A549 (cell line): ENCODE measurements at regions not wholly inside any gene's neighbourhood (a gene's known extent, or its start where the extent isn't known, plus 50 kb on each side); places are given as distances from the start of the nearest gene placed in this dataset.
A peak's percentile ranks its signal among the peaks of the same experiment; 100 is the strongest.

Experiments used
- ATAC-seq, 2 experiments: fragments of 200-7000 bp in 1 of 2; fragments of >200 bp in 1 of 2; cut with Nextera tagmentation in 1 of 2; cut with Tn5 transposase in 1 of 2; 3 replicates each; pipeline versions ENCODE4 v1.8.0 to v1.9.1; 2018 to 2020; ENCODE audit warnings: mild to moderate bottlenecking in 1 of 2, moderate library complexity in 1 of 2
- CTCF ChIA-PET: fragments of 300-600 bp; sonication (Branson Sonifier 250); formaldehyde crosslinking; extraction: SDS; loops from one replicate; lab custom pipeline; 2021; ENCODE audit warnings: antibody characterized with exemption, inconsistent platforms; lab: Yijun Ruan, JAX
- POLR2A ChIA-PET: fragments of 350-600 bp; formaldehyde crosslinking; extraction: SDS; loops from one replicate; lab custom pipeline; 2021; ENCODE audit warnings: antibody characterized with exemption, inconsistent platforms; lab: Yijun Ruan, JAX
- DNase-seq, 2 experiments: peaks; one replicate each; pipeline versions ENCODE4 v3.0.0 to v3.0.0-alpha.2; 2011 to 2016; ENCODE audit warnings: low read depth in 1 of 2, low spot score in 1 of 2
- FAIRE-seq: peaks from 2 replicates; lab custom pipeline; 2011; peaks lifted over from hg19 to GRCh38; lab: Jason Lieb, UNC
- H3K27ac ChIP-seq, 2 experiments: fragments of >200 bp; sonication (Bioruptor Twin); formaldehyde crosslinking; 3 replicates each; pipeline ENCODE4 v1.5.1; 2016 to 2017
- H3K4me1 ChIP-seq: fragments of >200 bp; sonication (Bioruptor Twin); formaldehyde crosslinking; 3 replicates; pipeline ENCODE4 v1.6.1; 2016
- H3K4me2 ChIP-seq: fragments of >200 bp; sonication (Bioruptor Twin); formaldehyde crosslinking; 3 replicates; pipeline ENCODE4 v1.6.1; 2016
- H3K4me3 ChIP-seq: fragments of >200 bp; sonication (Bioruptor Twin); formaldehyde crosslinking; 3 replicates; pipeline ENCODE4 v1.5.1; 2016
- H3K9me3 ChIP-seq: fragments of >200 bp; sonication (Bioruptor Twin); formaldehyde crosslinking; 3 replicates; pipeline ENCODE4 v1.6.1; 2016
- ATOH8 ChIP-seq: fragments of 250-450 bp; sonication (Bioruptor Pico); IDR thresholded peaks from 2 replicates; pipeline ENCODE4 v1.5.0; 2020; ENCODE audit warnings: low read depth, mild to moderate bottlenecking, moderate library complexity
- CTCF ChIP-seq: fragments of >200 bp; sonication (Bioruptor Twin); formaldehyde crosslinking; IDR thresholded peaks from 3 replicates; pipeline ENCODE4 v1.5.1; 2016
- EP300 ChIP-seq, 2 experiments: fragments of >200 bp; sonication (Bioruptor Twin); formaldehyde crosslinking; IDR thresholded peaks; 2 replicates in 1 of 2; 3 replicates in 1 of 2; pipeline ENCODE4 v1.6.1; 2016 to 2017
- ESRRA ChIP-seq: fragments of 150-350 bp; IDR thresholded peaks from 2 replicates; pipeline ENCODE4 v1.6.1; 2014; ENCODE audit warnings: mild to moderate bottlenecking, low read length, borderline replicate concordance
- FOSB ChIP-seq: fragments of 250-450 bp; sonication (Bioruptor Pico); IDR thresholded peaks from 2 replicates; pipeline ENCODE4 v1.5.0; 2020; ENCODE audit warnings: mild to moderate bottlenecking, moderate library complexity
- FOSL2 ChIP-seq, 2 experiments: fragments of 450-650 bp in 1 of 2; fragments of >200 bp in 1 of 2; sonication (Bioruptor Twin) in 1 of 2; formaldehyde crosslinking; IDR thresholded peaks; 2 replicates each; pipeline versions ENCODE4 v1.5.0 to v1.6.1; 2016 to 2020; ENCODE audit warnings: mild to moderate bottlenecking in 1 of 2, moderate library complexity in 1 of 2
- HES2 ChIP-seq: fragments of >200 bp; sonication (Bioruptor Twin); formaldehyde crosslinking; IDR thresholded peaks from 2 replicates; pipeline ENCODE4 v1.6.1; 2016
- HOXA7 ChIP-seq: fragments of 250-450 bp; sonication (Bioruptor Pico); IDR thresholded peaks from 2 replicates; pipeline ENCODE4 v1.5.0; 2020; ENCODE audit warnings: mild to moderate bottlenecking, moderate library complexity
- HOXB5 ChIP-seq: fragments of 250-450 bp; sonication (Bioruptor Pico); IDR thresholded peaks from 2 replicates; pipeline ENCODE4 v1.5.0; 2020; ENCODE audit warnings: mild to moderate bottlenecking, moderate library complexity
- JUNB ChIP-seq: fragments of >200 bp; sonication (Bioruptor Twin); formaldehyde crosslinking; IDR thresholded peaks from 2 replicates; pipeline ENCODE4 v1.6.1; 2016
- MAFK ChIP-seq: fragments of 450-650 bp; IDR thresholded peaks from 2 replicates; pipeline ENCODE4 v1.6.1; 2014; ENCODE audit not compliant: partially characterized antibody
- MAX ChIP-seq: IDR thresholded peaks from 2 replicates; pipeline ENCODE4 v1.6.1; 2012
- MAZ ChIP-seq: fragments of 150-350 bp; IDR thresholded peaks from 2 replicates; pipeline ENCODE4 v1.6.1; 2014; ENCODE audit warnings: antibody characterized with exemption, low read depth, low read length, borderline replicate concordance
- NFE2L2 ChIP-seq: fragments of 150-350 bp; conservative IDR thresholded peaks from 2 replicates; pipeline ENCODE4 v1.6.1; 2014; ENCODE audit warnings: low read length
- NR3C1 ChIP-seq: fragments of >200 bp; sonication (Bioruptor Twin); formaldehyde crosslinking; IDR thresholded peaks from 3 replicates; pipeline ENCODE4 v1.6.1; 2017
- PBX3 ChIP-seq: IDR thresholded peaks from 2 replicates; pipeline ENCODE4 v1.6.1; 2012
- RAD21 ChIP-seq, 2 experiments: fragments of >200 bp in 1 of 2; sonication (Bioruptor Twin) in 1 of 2; formaldehyde crosslinking in 1 of 2; IDR thresholded peaks in 1 of 2; conservative IDR thresholded peaks in 1 of 2; 2 replicates in 1 of 2; 3 replicates in 1 of 2; pipeline ENCODE4 v1.6.1; 2012 to 2018; ENCODE audit warnings: inconsistent platforms in 1 of 2
- REST ChIP-seq: fragments of 200-600 bp; sonication (generic); IDR thresholded peaks from 2 replicates; pipeline ENCODE4 v1.6.1; 2016; ENCODE audit warnings: antibody characterized with exemption, mild to moderate bottlenecking, moderate library complexity
- TP53 ChIP-seq: fragments of 250-450 bp; sonication (Bioruptor Pico); IDR thresholded peaks from 2 replicates; pipeline ENCODE4 v1.5.0; 2021; ENCODE audit warnings: mild to moderate bottlenecking, moderate library complexity
- WGBS: methylation state at CpG from one replicate; pipeline ENCODE4 v1.1.6; 2017; ENCODE audit errors: missing lambda C conversion rate; 5-methylcytosine and 5-hydroxymethylcytosine counted together

GRCh38 chr2:217108086-217108485 is 248.2 kb upstream of the TNP1 start (continued):
- TF ChIP-seq HOXA7 (CRISPR knock-in tag) (no peak), FOSL2 (IDR thresholded peaks at IDR 0.05) (no peak), FOSL2 (CRISPR knock-in tag; IDR thresholded peaks at IDR 0.05) (no peak)

- CTCF ChIA-PET = no interaction called here
These were observed 247.6 kb upstream of the TNP1 start for GRCh38 chr2:217107480-217107879.

GRCh38 chr2:217106650-217107014 is 246.8 kb upstream of the TNP1 start:
- peaks cover 40% of the 10 kb centered on the region for H3K4me1 ChIP-seq
- peak in 1 of 2 experiments; percentile 39 for DNase-seq
- ChIA-PET POLR2A (no interaction called here), CTCF (no interaction called here)
- no peak for FAIRE-seq
- TF ChIP-seq CTCF (0 out of 3 replicates have a peak, but pooled peaks have one; percentile 15), EP300 (IDR thresholded peaks at IDR 0.05) (no peak)
- H3K9me3 ChIP-seq = no peaks in the 10 kb centered on the region
- no peak for ATAC-seq
- H3K4me3 ChIP-seq = no peak overlapping the region
- H3K4me2 ChIP-seq = no peak overlapping the region
- 91% methylated on average over 3 of the region's 3 CpGs for WGBS
- H3K27ac ChIP-seq = peak overlapping the region; percentile 69 to 81

More at GRCh38 chr2:217107480-217107879, 247.6 kb upstream of the TNP1 start:
- no peak for FAIRE-seq
- WGBS = 29% methylated on average over 1 of the region's 1 CpG
- Histone ChIP-seq H3K27ac (no peak overlapping the region), H3K4me1 (peaks cover 40% of the 10 kb centered on the region), H3K4me3 (no peak overlapping the region), H3K9me3 (no peaks in the 10 kb centered on the region), H3K4me2 (no peak overlapping the region)
- DNase-seq = no peak
- POLR2A ChIA-PET = no interaction called here
- no peak for ATAC-seq
- TF ChIP-seq ESRRA (no peak), MAX (no peak), HOXB5 (no peak), FOSL2 (IDR thresholded peaks at IDR 0.05) (no peak), FOSL2 (CRISPR knock-in tag; IDR thresholded peaks at IDR 0.05) (no peak)

- ChIA-PET CTCF (interaction anchor here (1.0 to 1.2 kb wide), 2 partner anchors 12 to 607 kb away, joined by 3 to 5 read pairs; no protein-coding TSS in a partner anchor), POLR2A (no interaction called here)
- Histone ChIP-seq H3K9me3 (no peaks in the 10 kb centered on the region), H3K4me3 (no peak overlapping the region), H3K4me2 (peak overlapping the region; percentile 46), H3K4me1 (peaks cover 40% of the 10 kb centered on the region), H3K27ac (peak overlapping the region; percentile 69 to 81)
- FAIRE-seq = no peak
- peak; percentile 93 to 97 for ATAC-seq
- WGBS = 45% methylated on average over 5 of the region's 5 CpGs
- DNase-seq = peak; percentile 43 to 86
- TF ChIP-seq EP300 (IDR thresholded peaks at IDR 0.05) (no peak), MAZ (no peak), HOXA7 (CRISPR knock-in tag) (no peak), TP53 (no peak), FOSL2 (IDR thresholded peaks at IDR 0.05) (peak; percentile 30), FOSL2 (CRISPR knock-in tag; IDR thresholded peaks at IDR 0.05) (peak; percentile 60), NR3C1 (no peak), REST (no peak), ATOH8 (CRISPR knock-in tag) (no peak), FOSB (CRISPR knock-in tag) (no peak), HES2 (no peak), RAD21 (conservative IDR thresholded peaks at IDR 0.05 in 1 of 2, IDR thresholded peaks at IDR 0.05 in 1 of 2) (0 out of 5 replicates have a peak, but pooled peaks of 1 of the 2 experiments have one; percentile 16), MAFK (peak; percentile 39), JUNB (peak; percentile 53), MAX (peak; percentile 43), NFE2L2 (no peak), PBX3 (no peak), HOXB5 (no peak)
These were observed 246.1 kb upstream of the TNP1 start for GRCh38 chr2:217105733-217106649.
